Endothelial cell of hepatic sinusoid (primary cell): ENCODE measurements at regions not wholly inside any gene's neighbourhood (a gene's known extent, or its start where the extent isn't known, plus 50 kb on each side); places are given as distances from the start of the nearest gene placed in this dataset.

Source experiments
- in situ Hi-C: cut with HindIII; loops from 2 replicates; pipeline ENCODE4 v1.10.0; 2017; ENCODE audit warnings: low sequenced_read_pairs

- in situ Hi-C loops, result no loop called here
Measured at GRCh38 chr3:171955598-171955997, 83.8 kb upstream of the FNDC3B start.

GRCh38 chr3:171956181-171956683, 83.1 kb upstream of the FNDC3B start:
- in situ Hi-C loops, result no loop called here

- in situ Hi-C loops, result no loop called here
Measured at GRCh38 chr3:171956705-171957104, 82.7 kb upstream of the FNDC3B start.

- in situ Hi-C loops, result loop anchor here (5.0 kb wide), 2 partner anchors 42 to 77 kb away; no protein-coding TSS in a partner anchor
Measured at GRCh38 chr3:171959532-171960089, 79.8 kb upstream of the FNDC3B start.

- in situ Hi-C loops, result loop anchor here (5.0 kb wide), 2 partner anchors 43 to 78 kb away; no protein-coding TSS in a partner anchor
Measured at GRCh38 chr3:171960159-171960558, 79.2 kb upstream of the FNDC3B start.

- in situ Hi-C loops, result loop anchor here (5.0 kb wide), 2 partner anchors 45 to 80 kb away; no protein-coding TSS in a partner anchor
Measured at GRCh38 chr3:171962137-171962720, 77.1 kb upstream of the FNDC3B start.

GRCh38 chr3:171963546-171963945, 75.8 kb upstream of the FNDC3B start:
- in situ Hi-C loops, result loop anchor here (5.0 kb wide), 2 partner anchors 46 to 81 kb away; no protein-coding TSS in a partner anchor

GRCh38 chr3:171965067-171965712, 74.2 kb upstream of the FNDC3B start:
- in situ Hi-C loops, result no loop called here

- in situ Hi-C loops, result no loop called here
Measured at GRCh38 chr3:171966533-171967136, 72.7 kb upstream of the FNDC3B start.

GRCh38 chr3:171967137-171967783, 72.1 kb upstream of the FNDC3B start:
- in situ Hi-C loops, result no loop called here

- in situ Hi-C loops, result no loop called here
Measured at GRCh38 chr3:171967932-171968678, 71.3 kb upstream of the FNDC3B start.

GRCh38 chr3:171970301-171970788, 69.0 kb upstream of the FNDC3B start:
- in situ Hi-C loops, result no loop called here

- in situ Hi-C loops, result no loop called here
Measured at GRCh38 chr3:171971919-171972514, 67.4 kb upstream of the FNDC3B start.

GRCh38 chr3:171972871-171973348, 66.5 kb upstream of the FNDC3B start:
- in situ Hi-C loops, result no loop called here

- in situ Hi-C loops, result no loop called here
Measured at GRCh38 chr3:171974986-171975837, 64.2 kb upstream of the FNDC3B start.

GRCh38 chr3:171976526-171976925, 62.9 kb upstream of the FNDC3B start:
- in situ Hi-C loops, result no loop called here

GRCh38 chr3:171977441-171977840, 61.9 kb upstream of the FNDC3B start:
- in situ Hi-C loops, result no loop called here

GRCh38 chr3:171977860-171978259, 61.5 kb upstream of the FNDC3B start:
- in situ Hi-C loops, result no loop called here

- in situ Hi-C loops, result no loop called here
Measured at GRCh38 chr3:171978390-171978789, 61.0 kb upstream of the FNDC3B start.
